A549 (cell line): ENCODE measurements at regions not wholly inside any gene's neighbourhood (a gene's known extent, or its start where the extent isn't known, plus 50 kb on each side); places are given as distances from the start of the nearest gene placed in this dataset.

Source experiments
- ATAC-seq, 2 experiments: fragments of 200-7000 bp in 1 of 2; fragments of >200 bp in 1 of 2; cut with Nextera tagmentation in 1 of 2; cut with Tn5 transposase in 1 of 2; 3 replicates each; pipeline versions ENCODE4 v1.8.0 to v1.9.1; 2018 to 2020; ENCODE audit warnings: mild to moderate bottlenecking in 1 of 2, moderate library complexity in 1 of 2
- CTCF ChIA-PET: fragments of 300-600 bp; sonication (Branson Sonifier 250); formaldehyde crosslinking; extraction: SDS; loops from one replicate; lab custom pipeline; 2021; ENCODE audit warnings: antibody characterized with exemption, inconsistent platforms; lab: Yijun Ruan, JAX
- POLR2A ChIA-PET: fragments of 350-600 bp; formaldehyde crosslinking; extraction: SDS; loops from one replicate; lab custom pipeline; 2021; ENCODE audit warnings: antibody characterized with exemption, inconsistent platforms; lab: Yijun Ruan, JAX
- DNase-seq, 2 experiments: peaks; one replicate each; pipeline versions ENCODE4 v3.0.0 to v3.0.0-alpha.2; 2011 to 2016; ENCODE audit warnings: low read depth in 1 of 2, low spot score in 1 of 2
- FAIRE-seq: peaks from 2 replicates; lab custom pipeline; 2011; peaks lifted over from hg19 to GRCh38; lab: Jason Lieb, UNC
- H3K27ac ChIP-seq, 2 experiments: fragments of >200 bp; sonication (Bioruptor Twin); formaldehyde crosslinking; 3 replicates each; pipeline ENCODE4 v1.5.1; 2016 to 2017
- H3K4me1 ChIP-seq: fragments of >200 bp; sonication (Bioruptor Twin); formaldehyde crosslinking; 3 replicates; pipeline ENCODE4 v1.6.1; 2016
- H3K4me2 ChIP-seq: fragments of >200 bp; sonication (Bioruptor Twin); formaldehyde crosslinking; 3 replicates; pipeline ENCODE4 v1.6.1; 2016
- H3K4me3 ChIP-seq: fragments of >200 bp; sonication (Bioruptor Twin); formaldehyde crosslinking; 3 replicates; pipeline ENCODE4 v1.5.1; 2016
- H3K9me3 ChIP-seq: fragments of >200 bp; sonication (Bioruptor Twin); formaldehyde crosslinking; 3 replicates; pipeline ENCODE4 v1.6.1; 2016
- ATOH8 ChIP-seq: fragments of 250-450 bp; sonication (Bioruptor Pico); IDR thresholded peaks from 2 replicates; pipeline ENCODE4 v1.5.0; 2020; ENCODE audit warnings: low read depth, mild to moderate bottlenecking, moderate library complexity
- CBX2 ChIP-seq: fragments of 200-600 bp; sonication (generic); IDR thresholded peaks from 2 replicates; pipeline ENCODE4 v1.6.1; 2016; ENCODE audit warnings: low read depth, mild to moderate bottlenecking, borderline replicate concordance
- CTCF ChIP-seq: fragments of >200 bp; sonication (Bioruptor Twin); formaldehyde crosslinking; IDR thresholded peaks from 3 replicates; pipeline ENCODE4 v1.5.1; 2016
- E2F6 ChIP-seq: IDR thresholded peaks from 2 replicates; pipeline ENCODE4 v1.6.1; 2012; ENCODE audit warnings: low read depth, borderline replicate concordance
- FOSL2 ChIP-seq, 2 experiments: fragments of 450-650 bp in 1 of 2; fragments of >200 bp in 1 of 2; sonication (Bioruptor Twin) in 1 of 2; formaldehyde crosslinking; IDR thresholded peaks; 2 replicates each; pipeline versions ENCODE4 v1.5.0 to v1.6.1; 2016 to 2020; ENCODE audit warnings: mild to moderate bottlenecking in 1 of 2, moderate library complexity in 1 of 2
- GATA3 ChIP-seq: IDR thresholded peaks from 2 replicates; pipeline ENCODE4 v1.6.1; 2012; ENCODE audit warnings: borderline replicate concordance
- HOXB13 ChIP-seq: fragments of 250-450 bp; sonication (Bioruptor Pico); IDR thresholded peaks from 2 replicates; pipeline ENCODE4 v1.5.0; 2020; ENCODE audit warnings: low read depth, mild to moderate bottlenecking, moderate library complexity
- MAFK ChIP-seq: fragments of 450-650 bp; IDR thresholded peaks from 2 replicates; pipeline ENCODE4 v1.6.1; 2014; ENCODE audit not compliant: partially characterized antibody
- MYC ChIP-seq: IDR thresholded peaks from 2 replicates; pipeline ENCODE4 v1.6.1; 2012; ENCODE audit warnings: mild to moderate bottlenecking, inconsistent platforms, low read length, improper control_type of control experiment, borderline replicate concordance
- POLR2AphosphoS2 ChIP-seq: conservative IDR thresholded peaks from 2 replicates; pipeline ENCODE4 v1.6.1; 2012; ENCODE audit warnings: low read length, improper control_type of control experiment, inconsistent platforms
- RAD21 ChIP-seq, 2 experiments: fragments of >200 bp in 1 of 2; sonication (Bioruptor Twin) in 1 of 2; formaldehyde crosslinking in 1 of 2; IDR thresholded peaks in 1 of 2; conservative IDR thresholded peaks in 1 of 2; 2 replicates in 1 of 2; 3 replicates in 1 of 2; pipeline ENCODE4 v1.6.1; 2012 to 2018; ENCODE audit warnings: inconsistent platforms in 1 of 2
- REST ChIP-seq: fragments of 200-600 bp; sonication (generic); IDR thresholded peaks from 2 replicates; pipeline ENCODE4 v1.6.1; 2016; ENCODE audit warnings: antibody characterized with exemption, mild to moderate bottlenecking, moderate library complexity
- RNF2 ChIP-seq: fragments of 200-600 bp; sonication (generic); IDR thresholded peaks from 2 replicates; pipeline ENCODE4 v1.6.1; 2016; ENCODE audit warnings: low read depth, mild to moderate bottlenecking, antibody characterized with exemption, moderate library complexity, borderline replicate concordance
- SMC3 ChIP-seq: fragments of >200 bp; sonication (Bioruptor Twin); formaldehyde crosslinking; IDR thresholded peaks from 3 replicates; pipeline ENCODE4 v1.6.1; 2018; ENCODE audit warnings: inconsistent platforms
- TFCP2L1 ChIP-seq: fragments of 250-450 bp; sonication (Bioruptor Pico); IDR thresholded peaks from 2 replicates; pipeline ENCODE4 v1.5.0; 2021; ENCODE audit warnings: mild to moderate bottlenecking
- ZC3H11A ChIP-seq: fragments of 450-650 bp; IDR thresholded peaks from 2 replicates; pipeline ENCODE4 v1.6.1; 2014; ENCODE audit warnings: antibody characterized with exemption, mild to moderate bottlenecking
- ZFP36 ChIP-seq: fragments of 450-650 bp; IDR thresholded peaks from 2 replicates; pipeline ENCODE4 v1.6.1; 2014; ENCODE audit warnings: borderline replicate concordance; ENCODE audit not compliant: partially characterized antibody
- WGBS: methylation state at CpG from one replicate; pipeline ENCODE4 v1.1.6; 2017; ENCODE audit errors: missing lambda C conversion rate; 5-methylcytosine and 5-hydroxymethylcytosine counted together

- TF ChIP-seq SMC3: peak; percentile 31; the same call in 1 of the 3 replicates
- no peak for TF ChIP-seq ZC3H11A
- no peak for TF ChIP-seq POLR2AphosphoS2
- TF ChIP-seq MYC: no peak
- TF ChIP-seq MAFK: peak; percentile 95
- TF ChIP-seq E2F6: no peak
- TF ChIP-seq ATOH8 (CRISPR knock-in tag): 0 out of 2 replicates have a peak, but pooled peaks have one; percentile 60
- TF ChIP-seq CBX2: no peak
- TF ChIP-seq TFCP2L1 (CRISPR knock-in tag): peak; percentile 70; the same call in 1 of the 2 replicates
- no peak for TF ChIP-seq RNF2
These were observed 163.4 kb upstream of the MKLN1 start (continued) for GRCh38 chr7:131164025-131164925.

GRCh38 chr7:131166066-131166465 is 161.6 kb upstream of the MKLN1 start:
- POLR2A ChIA-PET: interaction anchor here (3.4 kb wide), 1 partner anchor 22 kb away, joined by 21 read pairs; no protein-coding TSS in a partner anchor
- peak overlapping the region; percentile 93 to 94 for H3K27ac ChIP-seq
- 84% methylated on average over 6 of the region's 6 CpGs for WGBS
- no peaks in the 10 kb centered on the region for H3K9me3 ChIP-seq
- ATAC-seq (no peak), FAIRE-seq (no peak), DNase-seq (no peak)
- CTCF ChIA-PET: interaction anchor here (0.8 to 1.5 kb wide), 3 partner anchors 12 to 61 kb away, joined by 3 to 4 read pairs (median 3); no protein-coding TSS in a partner anchor
- peak overlapping the region; percentile 75 for H3K4me2 ChIP-seq
- no peak overlapping the region for H3K4me3 ChIP-seq
- peaks cover 73% of the 10 kb centered on the region for H3K4me1 ChIP-seq
- TF ChIP-seq FOSL2 (IDR thresholded peaks at IDR 0.05): no peak
- 0 out of 2 replicates have a peak, but pooled peaks have one; percentile 30 for TF ChIP-seq FOSL2 (CRISPR knock-in tag; IDR thresholded peaks at IDR 0.05)
- TF ChIP-seq ZFP36: no peak
- TF ChIP-seq, all 56 proteins: peak for 1

GRCh38 chr7:131170440-131171271 is 157.0 kb upstream of the MKLN1 start:
- ChIA-PET CTCF (interaction anchor here (1.2 to 1.7 kb wide), 4 partner anchors 7 to 132 kb away, joined by 3 to 5 read pairs (median 4); no protein-coding TSS in a partner anchor), POLR2A (interaction anchor here (1.0 to 1.4 kb wide), 2 partner anchors 60 to 64 kb away, joined by 3 to 8 read pairs; no protein-coding TSS in a partner anchor)
- ATAC-seq: peak; percentile 65 to 73; a peak in 5 of 6 replicates
- Histone ChIP-seq H3K27ac (peak overlapping the region; percentile 61 to 85), H3K4me2 (peak overlapping the region; percentile 58), H3K9me3 (no peaks in the 10 kb centered on the region), H3K4me1 (peaks cover 68% of the 10 kb centered on the region), H3K4me3 (no peak overlapping the region)
- DNase-seq: peak; percentile 54 to 57
- 14% methylated on average over 2 of the region's 2 CpGs for WGBS
- FAIRE-seq: no peak
- TF ChIP-seq RAD21 (conservative IDR thresholded peaks at IDR 0.05 in 1 of 2, IDR thresholded peaks at IDR 0.05 in 1 of 2): 0 out of 5 replicates have a peak, but pooled peaks of 1 of the 2 experiments have one; percentile 1
- no peak for TF ChIP-seq CTCF
- no peak for TF ChIP-seq FOSL2 (IDR thresholded peaks at IDR 0.05)
- 0 out of 2 replicates have a peak, but pooled peaks have one; percentile 1 for TF ChIP-seq FOSL2 (CRISPR knock-in tag; IDR thresholded peaks at IDR 0.05)
- peak; percentile 86 for TF ChIP-seq REST
- 0 out of 2 replicates have a peak, but pooled peaks have one; percentile 51 for TF ChIP-seq GATA3
- TF ChIP-seq HOXB13 (CRISPR knock-in tag): no peak
